HG03432 (cell line): ENCODE measurements at regions not wholly inside any gene's neighbourhood (a gene's known extent, or its start where the extent isn't known, plus 50 kb on each side); places are given as distances from the start of the nearest gene placed in this dataset.

Experiments
- ATAC-seq: cut with Tn5 transposase; IDR thresholded peaks from one replicate; pipeline ENCODE4 v1.9.1; 2021; ENCODE audit warnings: mild to moderate bottlenecking, moderate library complexity; ENCODE audit not compliant: unreplicated experiment

GRCh38 chr5:97835112-97835511 lies 652.1 kb upstream of the RIOK2 start:
- no peak for ATAC-seq

- ATAC-seq, result no peak
Measured at GRCh38 chr5:97836816-97837215, 653.8 kb upstream of the RIOK2 start.

- ATAC-seq, result peak; percentile 94
Measured at GRCh38 chr5:97838214-97838613, 655.2 kb upstream of the RIOK2 start.

DNA sequence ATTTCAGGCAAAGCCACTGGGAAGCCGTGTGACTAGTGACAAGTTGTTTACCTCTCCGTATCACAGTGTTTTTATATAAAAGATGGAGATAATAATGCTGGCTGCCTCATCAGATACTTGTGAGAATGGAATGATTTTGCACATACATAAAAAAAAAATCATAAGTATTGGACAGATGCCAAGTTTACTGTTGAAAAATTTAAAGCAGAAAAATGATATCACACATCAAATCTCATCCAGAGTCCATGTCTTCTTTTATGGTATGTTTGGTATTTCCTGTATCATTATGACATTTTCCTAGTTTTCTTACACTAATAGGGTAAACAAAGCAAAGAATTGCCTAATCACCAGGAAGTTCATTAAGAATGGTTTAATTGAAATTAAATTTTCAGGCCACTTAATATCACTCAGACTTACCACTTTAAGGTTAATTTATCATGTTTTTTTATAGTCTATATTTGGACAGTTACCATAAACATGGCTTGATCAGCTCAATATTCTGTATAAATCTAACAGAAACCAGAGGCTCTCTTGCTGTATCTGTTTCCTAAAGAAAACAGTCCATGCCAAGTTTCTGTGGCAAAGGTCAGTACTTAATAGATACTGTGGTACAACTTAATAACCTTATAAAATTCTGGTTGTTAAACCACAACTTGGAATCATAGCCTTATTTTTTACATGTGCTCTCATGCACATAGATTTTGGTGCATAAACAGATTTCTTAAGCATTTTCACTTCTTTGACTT lies 656.5 kb upstream of the RIOK2 start:
- no peak for ATAC-seq

- peak; percentile 28 for ATAC-seq
Measured at GRCh38 chr5:97840643-97841042, 657.6 kb upstream of the RIOK2 start.

DNA sequence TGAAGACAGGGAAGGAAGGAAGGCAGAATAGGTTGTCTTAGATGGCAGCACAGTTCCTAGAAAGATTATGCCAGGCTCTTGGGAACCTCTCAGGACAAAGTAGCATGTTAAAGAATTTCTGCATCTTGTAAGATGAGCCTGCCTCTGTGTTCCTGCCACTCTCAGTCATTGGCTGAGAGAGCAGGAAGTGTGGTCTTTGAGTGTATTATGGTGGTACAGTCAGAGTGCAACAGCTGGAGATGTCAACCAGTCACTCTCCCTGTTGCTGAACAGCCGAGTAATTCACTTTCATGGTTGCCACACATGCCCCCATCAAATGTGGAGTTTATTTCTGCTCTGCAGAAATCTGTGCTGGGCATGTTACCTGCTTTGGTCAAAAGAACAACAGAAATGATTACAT lies 659.6 kb upstream of the RIOK2 start:
- ATAC-seq, result peak; percentile 33

DNA sequence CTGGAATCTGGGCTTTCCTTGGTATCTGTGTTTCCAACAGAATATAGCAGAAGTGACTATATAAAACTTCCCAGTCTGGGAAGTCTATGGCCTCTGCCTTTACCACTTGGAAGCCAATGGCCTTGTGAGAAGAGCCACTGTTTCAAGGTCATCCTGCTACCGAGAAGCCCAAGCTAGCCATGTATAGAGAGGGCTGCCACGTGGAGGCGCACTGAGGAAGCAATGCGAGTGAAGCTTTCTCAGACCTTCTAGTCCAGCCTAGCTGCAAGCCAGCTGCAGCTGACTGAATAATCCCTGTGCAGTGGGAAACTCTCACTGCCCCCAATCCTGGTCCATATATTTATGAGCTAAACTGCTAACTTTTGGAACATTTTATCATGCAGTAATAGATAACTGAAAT lies 661.8 kb upstream of the RIOK2 start:
- ATAC-seq, result no peak

GRCh38 chr5:97846643-97847042 lies 663.6 kb upstream of the RIOK2 start:
- no peak for ATAC-seq

DNA sequence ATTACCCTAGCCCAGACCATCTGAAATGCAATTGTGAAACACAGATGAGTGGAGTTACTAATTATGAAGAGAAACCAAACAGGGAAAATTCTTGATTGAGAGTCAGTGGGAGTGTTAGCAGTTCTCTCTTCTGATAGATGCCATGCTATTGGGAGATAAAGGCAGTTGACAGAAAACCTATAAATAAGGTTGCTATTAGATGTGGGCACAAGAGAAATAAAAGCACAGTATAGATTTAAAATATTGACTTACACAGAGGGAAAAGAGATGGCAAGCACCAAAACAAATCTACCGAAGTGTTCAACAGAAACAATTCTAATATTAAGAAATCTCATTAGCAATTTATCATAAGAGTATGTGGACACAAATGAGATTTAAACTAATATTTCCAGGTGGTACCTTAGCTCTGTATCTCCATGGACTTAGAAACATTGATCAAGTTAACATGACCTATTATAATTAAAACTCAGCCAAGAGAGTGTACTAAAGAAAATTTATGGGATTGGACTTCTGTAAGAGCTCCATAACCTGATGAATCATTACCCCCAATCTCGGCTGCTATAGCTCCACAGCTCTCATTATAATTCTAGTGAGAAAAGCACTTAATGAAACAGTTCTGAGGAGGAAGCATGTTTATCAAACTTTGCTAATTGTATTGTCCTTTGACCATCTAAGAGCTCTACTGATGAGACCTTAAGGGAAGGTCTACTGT lies 665.0 kb upstream of the RIOK2 start:
- no peak for ATAC-seq

DNA sequence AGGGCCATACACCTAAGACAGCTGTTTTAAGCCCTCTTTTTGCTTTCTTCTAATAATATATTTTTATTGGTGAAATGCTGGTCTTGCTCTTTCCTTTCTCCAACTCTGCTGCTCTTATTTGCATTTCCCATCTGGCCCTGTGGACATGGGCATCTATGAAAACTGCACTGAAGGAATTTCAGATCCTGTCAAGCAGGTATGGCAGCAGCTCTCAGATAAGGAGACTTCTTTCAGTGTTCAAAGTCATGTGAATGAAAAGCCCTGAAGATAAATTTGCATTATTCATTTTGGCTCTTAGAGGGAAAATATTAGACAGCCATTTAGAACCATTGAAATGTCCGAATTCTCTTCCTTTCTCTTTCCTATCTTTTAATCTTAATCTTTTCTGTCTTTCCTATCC lies 668.0 kb upstream of the RIOK2 start:
- ATAC-seq, result no peak

- ATAC-seq, result no peak
Measured at GRCh38 chr5:97854871-97855762, 672.1 kb upstream of the RIOK2 start.

DNA sequence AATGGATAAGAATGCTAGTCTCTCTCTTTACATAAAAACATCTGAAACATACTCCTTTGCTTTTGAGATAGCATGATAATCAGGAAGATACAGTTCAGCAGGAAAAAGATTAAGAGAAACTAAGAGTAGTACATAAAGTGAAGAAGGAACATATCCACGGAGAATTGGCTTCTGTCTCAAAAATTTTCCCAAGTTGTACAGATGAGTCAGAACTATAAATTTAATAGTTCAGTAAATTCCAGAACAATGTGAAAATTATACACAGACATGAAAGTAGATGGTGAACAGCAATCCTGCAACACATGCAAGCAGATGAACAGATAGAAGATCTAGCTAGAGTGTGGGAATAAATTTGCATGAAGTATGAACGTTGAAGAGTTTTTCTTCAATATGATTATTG lies 691.4 kb upstream of the RIOK2 start:
- ATAC-seq, result no peak

DNA sequence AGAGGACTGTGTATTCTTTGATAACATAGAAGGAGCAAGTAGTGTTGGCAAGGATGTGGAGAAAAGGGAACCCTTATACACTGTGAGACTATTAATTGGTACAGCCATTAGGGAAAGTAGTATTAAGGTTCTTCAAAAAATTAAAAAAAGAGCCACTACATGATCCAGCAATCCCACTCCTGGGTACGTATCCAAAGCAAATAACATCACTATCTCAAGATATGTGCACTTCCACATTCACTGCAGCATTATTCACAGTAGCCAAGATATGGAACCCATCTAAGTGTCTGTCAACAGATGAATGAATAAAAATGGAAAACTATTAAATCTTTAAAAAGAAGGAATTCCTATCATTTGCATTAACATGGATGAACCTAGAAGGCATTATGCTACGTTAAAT lies 693.2 kb upstream of the RIOK2 start:
- ATAC-seq, result no peak

DNA sequence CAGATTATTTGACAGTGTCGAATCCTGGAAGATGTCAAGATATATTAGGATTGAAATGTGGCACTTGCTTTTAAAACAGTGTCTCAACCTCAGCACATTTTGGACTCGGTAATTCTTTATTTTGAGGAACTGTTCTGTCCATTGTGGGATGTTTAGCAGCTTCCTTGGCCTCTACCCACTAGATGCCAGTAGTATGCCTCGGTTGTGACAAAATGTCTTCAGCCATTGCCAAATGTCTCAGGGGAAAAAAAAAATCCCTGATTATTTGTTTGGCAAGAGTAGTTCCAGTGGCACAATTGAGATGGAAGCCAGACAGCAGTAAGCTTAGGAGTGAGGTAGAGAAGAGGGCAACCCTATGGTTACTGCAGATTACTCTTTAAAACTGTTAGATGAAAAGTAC lies 694.5 kb upstream of the RIOK2 start:
- no peak for ATAC-seq

GRCh38 chr5:97888439-97888838 lies 705.4 kb upstream of the RIOK2 start:
- peak; percentile 99 for ATAC-seq

DNA sequence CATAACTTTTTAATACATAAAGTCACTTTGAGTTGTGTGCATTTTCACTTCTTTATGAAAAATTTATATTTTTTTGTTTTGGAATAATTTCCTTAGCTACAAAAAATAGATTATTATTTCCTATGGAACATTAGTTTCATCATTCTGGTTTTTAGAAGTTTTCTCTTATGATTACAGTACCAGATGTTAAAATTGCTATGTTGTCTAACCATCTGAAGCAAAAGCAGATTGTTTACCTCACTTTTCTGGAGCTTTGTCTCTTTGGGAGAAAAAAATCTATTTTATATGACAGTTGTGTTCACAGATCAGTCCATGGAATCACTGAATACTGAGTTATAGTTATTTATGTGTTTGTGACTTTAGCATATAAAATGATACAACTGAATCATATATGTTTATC lies 708.9 kb upstream of the RIOK2 start:
- no peak for ATAC-seq

GRCh38 chr5:97903742-97904141 lies 720.7 kb upstream of the RIOK2 start:
- no peak for ATAC-seq

GRCh38 chr5:97906135-97906534 lies 723.1 kb upstream of the RIOK2 start:
- ATAC-seq, result no peak

- ATAC-seq, result no peak
Measured at GRCh38 chr5:97907646-97908400, 724.8 kb upstream of the RIOK2 start.

- no peak for ATAC-seq
Measured at GRCh38 chr5:97909541-97909940, 726.5 kb upstream of the RIOK2 start.

DNA sequence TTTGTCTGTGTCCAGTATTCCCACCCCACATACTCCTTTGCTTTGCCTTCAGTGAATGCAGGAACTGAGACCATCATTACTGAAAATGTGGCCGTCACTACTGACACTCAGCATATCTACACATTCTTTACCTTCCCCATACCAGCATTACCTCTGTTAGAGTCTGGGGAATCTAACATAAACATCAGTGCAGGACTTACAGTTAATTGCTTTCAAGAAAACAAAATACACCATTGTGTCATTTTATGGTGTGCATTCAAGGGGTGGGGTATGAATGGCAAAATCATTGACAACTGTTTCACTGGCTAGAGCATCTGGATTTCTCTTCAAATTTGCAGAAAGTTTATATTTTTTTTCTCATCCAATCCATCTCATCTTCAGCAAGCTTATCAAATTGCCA lies 731.4 kb upstream of the RIOK2 start:
- no peak for ATAC-seq
